IMR-90 (cell line): ENCODE measurements at regions not wholly inside any gene's neighbourhood (a gene's known extent, or its start where the extent isn't known, plus 50 kb on each side); places are given as distances from the start of the nearest gene placed in this dataset. TPM values are rescaled to one million over a fixed set of nuclear protein-coding genes. Genes with fewer than 3 reads are reported as not detected.

Experiments used
- microRNA-seq, 2 experiments: library from miRNA; stranded (forward) in 1 of 2; unstranded in 1 of 2; fragments of 10-50 nt in 1 of 2; fragments of <30 nt in 1 of 2; gene quantifications in 1 of 2; microRNA quantifications in 1 of 2; one replicate each; pipeline versions ENCODE3 to v1.1.0; 2013 to 2020; ENCODE audit not compliant: insufficient read depth in 1 of 2, insufficient read length in 1 of 2, unreplicated experiment in 1 of 2
- small RNA-seq, 5 experiments: library from RNA; depleted of rRNA; stranded (forward); fragments of <200 nt; gene quantifications; one replicate each; pipeline ENCODE3, GENCODE V24; 2012

Small RNAs in the stretch of these regions (microRNA-seq; reads per million reads assigned to microRNA genes)
- not detected for gene AL356157.2 (ENCODE audit: insufficient read depth, insufficient read length)

Small RNAs in the stretch of these regions (small RNA-seq; reads per million reads assigned to genes)
- 0 reads per million in 5 experiments for gene AL356157.2
